Gastrocnemius medialis (tissue), 4 donors: ENCODE measurements at regions not wholly inside any gene's neighbourhood (a gene's known extent, or its start where the extent isn't known, plus 50 kb on each side); places are given as distances from the start of the nearest gene placed in this dataset.

Experiments
- ATAC-seq, 2 donors: fragments of 150-250 bp; one replicate each; pipeline ENCODE4 v1.9.1; 2016
- DNase-seq, 2 donors: peaks; one replicate each; pipeline ENCODE4 v3.0.0-alpha.2; 2019
- H3K27ac ChIP-seq, 4 donors: fragments of 200-600 bp; sonication (generic); 1 replicate in 1 of 4; 2 replicates in 3 of 4; pipeline ENCODE4 v1.5.1; 2016 to 2018; ENCODE audit warnings: mild to moderate bottlenecking in 2 of 4, moderate library complexity in 1 of 4
- H3K27me3 ChIP-seq, 3 donors: fragments of 200-600 bp; sonication (generic) in 2 of 3; 1 replicate in 1 of 3; 2 replicates in 2 of 3; pipeline versions ENCODE4 v1.5.1 to v1.6.0; 2016 to 2019; ENCODE audit warnings: mild to moderate bottlenecking in 1 of 3, moderate library complexity in 1 of 3
- H3K36me3 ChIP-seq, 2 donors: fragments of 200-600 bp; sonication (generic) in 1 of 2; one replicate each; pipeline ENCODE4 v1.5.1; 2017 to 2018
- H3K4me1 ChIP-seq, 2 donors: fragments of 200-600 bp; sonication (generic) in 1 of 2; one replicate each; pipeline ENCODE4 v1.5.1; 2016 to 2017; ENCODE audit warnings: mild to moderate bottlenecking in 2 of 2
- H3K4me3 ChIP-seq, 4 donors: fragments of 200-600 bp; sonication (generic) in 3 of 4; 1 replicate in 1 of 4; 2 replicates in 3 of 4; pipeline ENCODE4 v1.5.1; 2016 to 2019; ENCODE audit warnings: mild to moderate bottlenecking in 2 of 4
- H3K9me3 ChIP-seq, 3 donors: fragments of 200-600 bp; sonication (generic) in 2 of 3; 1 replicate in 1 of 3; 2 replicates in 2 of 3; pipeline ENCODE4 v1.5.1; 2016 to 2019
- CTCF ChIP-seq, 5 experiments: fragments of 450-650 bp in 3 of 5; fragments of 200-600 bp in 2 of 5; sonication (generic) in 2 of 5; IDR thresholded peaks in 4 of 5; conservative IDR thresholded peaks in 1 of 5; 1 replicate in 4 of 5; 2 replicates in 1 of 5; pipeline ENCODE4 v1.5.1; 2016 to 2019; ENCODE audit warnings: antibody characterized with exemption in 5 of 5, mild to moderate bottlenecking in 3 of 5, moderate library complexity in 3 of 5
- POLR2A ChIP-seq, 2 donors: fragments of 450-650 bp; IDR thresholded peaks; one replicate each; pipeline ENCODE4 v1.6.1; 2017; ENCODE audit warnings: antibody characterized with exemption in 2 of 2, mild to moderate bottlenecking in 2 of 2, moderate library complexity in 2 of 2
- in situ Hi-C, 4 donors: fragments of 200-750 bp; cut with MboI; loops; one replicate each; pipeline versions ENCODE4 v1.15.0 to v1.8.0; 2017; ENCODE audit warnings: low sequenced_read_pairs in 4 of 4
- intact Hi-C: fragments of 100-400 bp; cut with DNase I; formaldehyde crosslinking; loops from one replicate; pipeline ENCODE4 v1.15.1; 2023; ENCODE audit warnings: low total_unique reads

- ATAC-seq (no peak), DNase-seq (no peak)
- in situ Hi-C loops, result loop anchor here in 2 of 4 donors (10.0 to 25.0 kb wide), 3 partner anchors 148 to 648 kb away; no protein-coding TSS in a partner anchor
- Histone ChIP-seq H3K27ac (no peak overlapping the region), H3K27me3 (no peaks in the 10 kb centered on the region), H3K4me3 (no peak overlapping the region), H3K36me3 (no peaks in the 10 kb centered on the region), H3K9me3 (no peaks in the 10 kb centered on the region), H3K4me1 (peaks cover 7 to 10% of the 10 kb centered on the region in 2 donors)
- TF ChIP-seq CTCF (IDR thresholded peaks at IDR 0.05 in 4 of 5, conservative IDR thresholded peaks at IDR 0.05 in 1 of 5) (no peak), POLR2A (IDR thresholded peaks at IDR 0.05) (no peak)
- intact Hi-C loops, result loop anchor here (10.0 kb wide), 1 partner anchor 906 kb away; no protein-coding TSS in a partner anchor
These were observed 203.1 kb downstream of the SLC7A11 start for GRCh38 chr4:138039010-138039409.

- no peak for TF ChIP-seq POLR2A (IDR thresholded peaks at IDR 0.05)
- Histone ChIP-seq H3K27me3 (no peaks in the 10 kb centered on the region), H3K4me1 (peaks cover 7 to 10% of the 10 kb centered on the region in 2 donors), H3K36me3 (no peaks in the 10 kb centered on the region), H3K9me3 (no peaks in the 10 kb centered on the region), H3K27ac (no peak overlapping the region), H3K4me3 (no peak overlapping the region)
- intact Hi-C loops, result loop anchor here (2.0 to 10.0 kb wide), 2 partner anchors 643 to 907 kb away; no protein-coding TSS in a partner anchor
- DNase-seq (no peak), ATAC-seq (no peak)
- in situ Hi-C loops, result loop anchor here in 2 of 4 donors (10.0 to 25.0 kb wide), 3 partner anchors 150 to 650 kb away; no protein-coding TSS in a partner anchor
These were observed 204.5 kb downstream of the SLC7A11 start for GRCh38 chr4:138037696-138038095.

- no peak overlapping the region for H3K27ac ChIP-seq
- H3K27me3 ChIP-seq, result no peaks in the 10 kb centered on the region
- no peak overlapping the region for H3K4me3 ChIP-seq
- intact Hi-C loops (loop anchor here (1.0 to 10.0 kb wide), 4 partner anchors 54 to 909 kb away; no protein-coding TSS in a partner anchor), in situ Hi-C loops (loop anchor here in 2 of 4 donors (10.0 to 25.0 kb wide), 3 partner anchors 151 to 651 kb away; no protein-coding TSS in a partner anchor)
- no peaks in the 10 kb centered on the region for H3K9me3 ChIP-seq
- ATAC-seq (peak; percentile 63 to 75), DNase-seq (no peak)
- no peak for TF ChIP-seq POLR2A (IDR thresholded peaks at IDR 0.05)
- TF ChIP-seq CTCF (IDR thresholded peaks at IDR 0.05 in 4 of 5, conservative IDR thresholded peaks at IDR 0.05 in 1 of 5), result peak; percentile 18 to 61 (median 52)
- no peaks in the 10 kb centered on the region for H3K36me3 ChIP-seq
- H3K4me1 ChIP-seq, result peaks cover 7 to 10% of the 10 kb centered on the region in 2 donors
These were observed 206.3 kb downstream of the SLC7A11 start for GRCh38 chr4:138035781-138036258.

GRCh38 chr4:138034871-138035270, 207.3 kb downstream of the SLC7A11 start:
- no peak for ATAC-seq
- no peak overlapping the region for H3K27ac ChIP-seq

More at GRCh38 chr4:138034871-138035270, 207.3 kb downstream of the SLC7A11 start:
- in situ Hi-C loops (loop anchor here in 2 of 4 donors (10.0 to 25.0 kb wide), 3 partner anchors 152 to 652 kb away; no protein-coding TSS in a partner anchor), intact Hi-C loops (loop anchor here (2.0 to 10.0 kb wide), 2 partner anchors 148 to 910 kb away; no protein-coding TSS in a partner anchor)
- no peak for DNase-seq
- peaks cover 7 to 10% of the 10 kb centered on the region in 2 donors for H3K4me1 ChIP-seq
- TF ChIP-seq POLR2A (IDR thresholded peaks at IDR 0.05) (no peak), CTCF (IDR thresholded peaks at IDR 0.05 in 4 of 5, conservative IDR thresholded peaks at IDR 0.05 in 1 of 5) (no peak)
- no peaks in the 10 kb centered on the region for H3K27me3 ChIP-seq
- no peak overlapping the region for H3K4me3 ChIP-seq
- no peaks in the 10 kb centered on the region for H3K36me3 ChIP-seq
- no peaks in the 10 kb centered on the region for H3K9me3 ChIP-seq
